ENCODE measurements at regions not wholly inside any gene's neighbourhood (a gene's known extent, or its start where the extent isn't known, plus 50 kb on each side); places are given as distances from the start of the nearest gene placed in this dataset.

- H3K27ac ChIP-seq (ENCODE audit: insufficient read depth, low read length) = no peak overlapping the region
- POLR2A ChIA-PET (ENCODE audit: unreplicated experiment) = no interaction called here
Measured at GRCh38 chr22:48931452-48931851, 896.2 kb downstream of the BRD1 start.

More at GRCh38 chr22:48931452-48931851, 896.2 kb downstream of the BRD1 start:
- Histone ChIP-seq H2AK5ac (ENCODE audit: low read depth, low read length) (no peak overlapping the region), H3K36me3 (ENCODE audit: control insufficient read depth, insufficient read depth, low read length) (no peaks in the 10 kb centered on the region), H3K23ac (ENCODE audit: low read depth, low read length) (no peak overlapping the region), H3K27me3 (ENCODE audit: control insufficient read depth, insufficient read depth, low read length) (no peaks in the 10 kb centered on the region), H3K4me1 (ENCODE audit: control insufficient read depth, insufficient read depth, low read length) (no peaks in the 10 kb centered on the region), H3K9me3 (ENCODE audit: control insufficient read depth, insufficient read depth, low read length) (peaks cover 18% of the 10 kb centered on the region), H2BK20ac (ENCODE audit: low read depth, low read length) (no peak overlapping the region), H3K14ac (replicated peaks; ENCODE audit: low read depth, low read length) (no peak overlapping the region), H3K79me1 (ENCODE audit: low read depth in 1 of 2, low read length in 2 of 2) (no peaks in the 10 kb centered on the region), H3K9ac (ENCODE audit: low read depth, low read length) (no peak overlapping the region), H3K56ac (ENCODE audit: extremely low read depth, insufficient read depth, low read length) (no peak overlapping the region), H3K4me2 (ENCODE audit: low read depth, low read length) (no peak overlapping the region), H4K91ac (ENCODE audit: insufficient read depth, low read depth, low read length) (no peak overlapping the region), H2BK120ac (ENCODE audit: low read depth, low read length) (no peak overlapping the region), H3K18ac (ENCODE audit: low read depth, low read length) (no peak overlapping the region), H4K20me1 (ENCODE audit: insufficient read depth, low read length) (no peaks in the 10 kb centered on the region), H2AK9ac (replicated peaks; ENCODE audit: low read depth, low read length, poor library complexity) (no peak overlapping the region), H4K5ac (ENCODE audit: low read depth, low read length) (no peak overlapping the region), H2BK5ac (ENCODE audit: low read depth, low read length, poor library complexity, severe bottlenecking) (no peak overlapping the region), H3K4ac (ENCODE audit: low read depth, low read length) (no peak overlapping the region), H2BK15ac (ENCODE audit: low read depth, low read length) (no peak overlapping the region), H3K4me3 (ENCODE audit: insufficient read depth, low read depth, low read length) (no peak overlapping the region), H2AFZ (replicated peaks; ENCODE audit: low read length, poor library complexity) (no peak overlapping the region), H4K8ac (ENCODE audit: low read depth in 2 of 2, low read length in 2 of 2) (no peak overlapping the region), H3K9me1 (ENCODE audit: insufficient read depth, low read length) (no peaks in the 10 kb centered on the region)
- intact Hi-C loops (cut with micrococcal nuclease) = no loop called here
- dilution Hi-C loops (cut with HindIII; ENCODE audit: low sequenced_read_pairs, unreplicated experiment) = no loop called here
- in situ Hi-C loops (cut with MboI; ENCODE audit: low sequenced_read_pairs) = no loop called here
- no peak for TF ChIP-seq RCOR1 (IDR thresholded peaks at IDR 0.05; ENCODE audit: insufficient replicate concordance, low read length)
- TF ChIP-seq FOS (IDR thresholded peaks at IDR 0.05; ENCODE audit: low read depth, low read length) = no peak
- no peak for TF ChIP-seq CEBPB (IDR thresholded peaks at IDR 0.05; ENCODE audit: low read depth, low read length)
- no peak for TF ChIP-seq CTCF (conservative IDR thresholded peaks at IDR 0.05; ENCODE audit: low read depth, low read length)
- no peak for TF ChIP-seq MAZ (IDR thresholded peaks at IDR 0.05; ENCODE audit: borderline replicate concordance, low read depth, low read length)
- no peak for TF ChIP-seq SMC3 (IDR thresholded peaks at IDR 0.05; ENCODE audit: low read depth, low read length)
- TF ChIP-seq, protein P1, sequence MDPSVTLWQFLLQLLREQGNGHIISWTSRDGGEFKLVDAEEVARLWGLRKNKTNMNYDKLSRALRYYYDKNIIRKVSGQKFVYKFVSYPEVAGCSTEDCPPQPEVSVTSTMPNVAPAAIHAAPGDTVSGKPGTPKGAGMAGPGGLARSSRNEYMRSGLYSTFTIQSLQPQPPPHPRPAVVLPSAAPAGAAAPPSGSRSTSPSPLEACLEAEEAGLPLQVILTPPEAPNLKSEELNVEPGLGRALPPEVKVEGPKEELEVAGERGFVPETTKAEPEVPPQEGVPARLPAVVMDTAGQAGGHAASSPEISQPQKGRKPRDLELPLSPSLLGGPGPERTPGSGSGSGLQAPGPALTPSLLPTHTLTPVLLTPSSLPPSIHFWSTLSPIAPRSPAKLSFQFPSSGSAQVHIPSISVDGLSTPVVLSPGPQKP (IDR thresholded peaks at IDR 0.05; ENCODE audit: borderline replicate concordance, low read depth, low read length) = no peak
- no peak for TF ChIP-seq USF2 (IDR thresholded peaks at IDR 0.05; ENCODE audit: low read depth, low read length)
- no peak for TF ChIP-seq BHLHE40 (IDR thresholded peaks at IDR 0.05; ENCODE audit: low read depth, low read length)
- CTCF ChIA-PET = no interaction called here
- BruUV-seq (replicated peaks) = no TSS peak
- ATAC-seq (ENCODE audit: low read depth) (no peak), DNase-seq (no peak)
- WGBS, 2 experiments (ENCODE audit: extremely low coverage in 2 of 2, insufficient read length in 1 of 2) = 46% methylated on average over 4 of the region's 6 CpGs; no CpG with 5 or more reads in 1 of the 2 experiments

All from IMR-90 (cell line).